22Rv1 (cell line): ENCODE measurements at regions not wholly inside any gene's neighbourhood (a gene's known extent, or its start where the extent isn't known, plus 50 kb on each side); places are given as distances from the start of the nearest gene placed in this dataset.

ENCODE experiments used
- CTCF ChIP-seq: fragments of 450-650 bp; IDR thresholded peaks from 2 replicates; pipeline ENCODE4 v1.5.1; 2017; ENCODE audit warnings: mild to moderate bottlenecking
- ZFX ChIP-seq: fragments of 450-650 bp; IDR thresholded peaks from 2 replicates; pipeline ENCODE4 v1.6.1; 2017; ENCODE audit warnings: antibody characterized with exemption, borderline replicate concordance

GRCh38 chr14:85856430-85856829, 326.5 kb downstream of the FLRT2 start:
- TF ChIP-seq CTCF = peak; percentile 56
- no peak for TF ChIP-seq ZFX
